ENCODE measurements at regions not wholly inside any gene's neighbourhood (a gene's known extent, or its start where the extent isn't known, plus 50 kb on each side); places are given as distances from the start of the nearest gene placed in this dataset.
A peak's percentile ranks its signal among the peaks of the same experiment; 100 is the strongest.

DNA sequence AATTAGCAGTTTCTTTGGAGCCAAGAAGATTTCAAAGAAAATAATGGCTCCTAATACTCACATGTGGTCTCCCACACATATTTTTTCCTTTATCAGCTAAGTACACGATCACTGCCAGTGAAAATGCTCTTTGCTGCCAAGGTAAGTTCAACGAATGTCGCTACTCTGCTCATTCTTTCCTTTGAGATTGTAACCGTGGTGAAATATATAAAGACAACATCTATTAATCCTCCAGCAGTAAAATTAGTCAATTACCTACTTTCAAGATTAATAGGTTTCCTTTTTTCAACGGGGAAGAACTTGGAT lies 672.2 kb downstream of the GATA3 start:
- DNase-seq: no peak

- DNase-seq: no peak
Observed at GRCh38 chr10:8731121-8732095, 676.9 kb downstream of the GATA3 start.

DNA sequence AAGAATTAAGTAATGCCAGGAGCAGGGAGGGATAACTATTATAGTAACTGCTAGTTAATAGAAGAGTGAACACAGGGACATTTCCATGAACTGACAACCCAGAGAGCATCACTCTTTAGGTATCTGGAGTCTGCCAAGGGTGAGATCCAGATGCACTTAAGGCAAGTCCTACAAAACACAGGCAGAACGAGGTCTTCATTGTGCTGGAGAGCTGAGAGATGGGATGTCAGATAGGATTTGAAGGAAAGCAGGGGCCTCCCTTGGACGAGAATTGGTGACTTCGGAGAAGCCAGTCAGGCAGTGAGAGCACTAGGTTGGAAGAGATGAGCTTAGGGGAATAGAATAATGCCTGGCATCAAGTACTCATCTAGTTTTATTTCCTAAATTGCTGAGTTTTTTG lies 684.5 kb downstream of the GATA3 start:
- DNase-seq: no peak

DNA sequence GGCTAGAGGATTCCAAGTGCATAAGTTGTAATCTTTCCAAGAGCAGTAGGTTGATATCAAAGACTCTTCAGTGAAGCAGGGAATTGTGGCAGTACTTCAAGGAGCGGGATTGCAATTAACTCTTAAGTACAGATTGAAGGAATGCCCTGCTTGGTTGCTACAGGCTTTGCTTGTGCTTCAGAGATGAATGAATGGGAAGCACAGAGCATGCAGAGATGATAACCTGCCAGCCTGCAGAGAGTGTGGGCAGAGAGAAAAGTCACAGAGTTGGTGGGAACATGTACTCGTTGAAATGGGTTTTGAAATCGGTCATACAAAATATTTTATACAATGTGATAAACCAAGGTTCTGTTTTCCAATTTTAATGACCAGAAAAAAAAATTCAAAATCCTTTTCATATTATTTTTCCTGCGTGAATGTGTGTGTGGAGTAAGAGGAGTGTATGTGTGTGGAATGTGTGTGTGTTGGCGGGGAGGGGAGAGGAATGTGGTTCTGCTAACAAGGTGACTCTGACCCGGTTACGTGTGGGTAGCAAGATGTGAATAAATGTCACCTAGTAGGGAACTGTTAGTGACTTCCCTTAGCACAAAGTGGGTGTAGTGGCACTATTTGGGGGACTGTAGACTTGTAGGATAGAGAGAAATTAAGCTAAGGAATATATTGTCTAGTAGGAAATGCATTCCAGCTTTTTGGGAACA lies 697.8 kb downstream of the GATA3 start:
- DNase-seq: no peak

- DNase-seq: no peak
Observed at GRCh38 chr10:8758029-8758428, 703.5 kb downstream of the GATA3 start.

DNA sequence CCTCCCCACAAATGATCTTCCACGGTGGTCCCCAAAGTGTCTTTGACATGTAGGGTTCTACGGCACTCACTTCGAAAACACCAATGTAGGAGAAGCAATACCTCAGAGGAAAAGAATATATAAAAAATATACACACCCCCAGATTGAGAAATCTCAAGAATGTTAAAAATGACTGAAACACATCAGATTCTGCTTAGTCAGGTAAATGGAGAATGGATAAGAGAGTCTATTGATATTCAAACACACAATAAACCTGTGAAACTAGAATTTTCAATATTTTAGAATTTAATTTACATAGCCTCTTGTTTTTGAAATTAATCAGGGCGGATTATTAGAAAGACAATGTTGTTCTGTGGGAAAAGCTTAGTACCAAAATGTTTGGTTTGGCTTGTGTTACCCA lies 712.4 kb downstream of the GATA3 start:
- DNase-seq: no peak

- no peak for DNase-seq
Observed at GRCh38 chr10:8767591-8767990, 713.1 kb downstream of the GATA3 start.

DNA sequence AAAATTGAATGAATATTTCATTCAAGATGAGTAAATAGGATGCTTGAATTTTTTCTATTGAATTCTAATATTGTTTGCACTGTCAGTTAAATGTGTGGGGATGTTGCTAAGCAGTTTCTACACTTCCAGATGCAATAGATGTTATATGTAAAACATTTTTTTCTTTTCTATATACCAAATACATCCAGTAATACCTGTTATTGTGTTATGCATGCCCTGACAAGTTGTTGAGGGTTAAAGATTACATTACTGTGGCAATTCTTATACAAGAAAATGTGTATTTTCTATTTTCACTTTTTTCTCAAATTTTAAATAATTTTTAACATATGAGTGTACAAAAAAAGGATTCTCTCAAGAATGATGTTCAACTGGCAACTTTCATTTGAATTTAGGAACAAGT lies 713.9 kb downstream of the GATA3 start:
- no peak for DNase-seq

GRCh38 chr10:8768852-8769251 lies 714.4 kb downstream of the GATA3 start:
- no peak for DNase-seq

GRCh38 chr10:8776926-8777622 lies 722.6 kb downstream of the GATA3 start:
- DNase-seq: no peak

GRCh38 chr10:8778713-8779112 lies 724.2 kb downstream of the GATA3 start:
- DNase-seq: no peak

DNA sequence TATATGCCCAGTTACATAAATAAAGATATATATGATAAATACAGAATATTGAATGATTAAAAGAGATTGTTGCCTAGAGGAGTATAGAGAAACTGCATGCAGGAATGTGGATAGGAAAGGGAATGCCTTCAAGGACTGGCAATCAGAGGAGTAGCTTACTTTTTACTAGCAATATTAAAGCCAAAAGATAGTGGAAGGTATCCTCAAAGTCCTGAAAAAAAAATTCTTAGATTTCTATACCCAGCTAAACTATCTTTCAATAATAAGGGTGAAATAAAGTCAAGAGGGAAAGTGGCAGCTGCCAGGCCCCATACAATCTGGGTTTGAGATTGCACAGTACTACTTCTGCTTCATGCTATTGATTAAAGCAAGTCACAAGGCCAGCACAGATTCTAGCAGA lies 733.2 kb downstream of the GATA3 start:
- no peak for DNase-seq

DNA sequence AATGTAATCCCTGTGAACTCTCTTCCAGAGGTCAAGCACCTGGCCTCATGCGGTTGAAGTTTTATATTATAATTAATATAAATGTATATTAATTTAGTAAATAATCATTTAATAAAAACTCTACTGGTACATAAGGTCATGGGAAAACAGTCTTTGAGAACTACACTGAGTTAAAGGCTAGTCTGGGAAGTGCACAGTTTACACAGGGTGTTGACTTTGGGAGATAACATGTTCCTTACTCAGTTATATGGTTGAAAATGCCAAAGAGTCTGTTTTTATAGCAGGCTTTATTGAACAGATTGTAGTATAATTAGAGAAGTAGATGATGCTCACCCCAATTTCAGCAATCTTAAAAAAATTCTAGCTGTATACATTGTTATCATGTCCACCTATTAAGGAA lies 735.9 kb downstream of the GATA3 start:
- no peak for DNase-seq

DNA sequence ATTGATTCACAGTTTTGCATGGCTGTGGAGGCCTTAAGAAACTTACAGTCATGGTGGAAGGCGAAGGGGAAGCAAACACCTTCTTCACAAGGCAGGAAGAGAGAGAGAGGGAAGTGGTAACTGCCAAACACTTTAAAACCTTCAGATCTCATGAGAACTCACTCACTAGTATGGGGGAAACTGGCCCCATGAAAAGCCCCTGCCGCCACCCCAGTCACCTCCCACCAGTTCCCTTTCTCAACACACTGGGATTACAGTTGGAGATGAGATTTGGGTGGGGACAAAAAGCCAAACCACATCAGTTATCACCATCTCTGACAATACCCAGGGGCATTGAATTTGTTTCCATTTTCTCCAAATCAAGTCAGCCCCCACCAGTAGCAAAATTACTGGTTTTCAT lies 740.4 kb downstream of the GATA3 start:
- no peak for DNase-seq

GRCh38 chr10:8800426-8800825 lies 745.9 kb downstream of the GATA3 start:
- DNase-seq: no peak

GRCh38 chr10:8803992-8804391 lies 749.5 kb downstream of the GATA3 start:
- DNase-seq: no peak

GRCh38 chr10:8810677-8811076 lies 756.2 kb downstream of the GATA3 start:
- no peak for DNase-seq

- no peak for DNase-seq
Observed at GRCh38 chr10:8811201-8811600, 756.7 kb downstream of the GATA3 start.

DNA sequence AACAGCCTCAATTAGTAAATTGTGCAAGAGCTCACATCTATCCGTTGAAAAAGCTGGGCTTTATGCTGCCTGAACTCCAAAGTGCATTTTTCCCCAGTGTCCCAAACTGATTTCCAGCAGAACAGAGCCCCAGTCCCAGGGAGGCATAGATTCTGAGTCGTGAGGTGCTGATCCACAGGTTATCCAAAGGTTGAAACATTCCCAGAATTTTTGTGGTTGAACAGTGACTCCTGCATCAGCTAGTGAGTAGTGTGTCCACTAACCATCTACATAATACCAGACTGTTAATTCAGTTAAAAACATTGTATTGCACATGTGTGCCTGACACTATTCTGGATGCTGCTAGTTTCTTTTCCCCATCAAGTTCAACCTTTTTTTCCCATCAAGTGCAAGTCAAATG lies 761.5 kb downstream of the GATA3 start:
- no peak for DNase-seq

DNA sequence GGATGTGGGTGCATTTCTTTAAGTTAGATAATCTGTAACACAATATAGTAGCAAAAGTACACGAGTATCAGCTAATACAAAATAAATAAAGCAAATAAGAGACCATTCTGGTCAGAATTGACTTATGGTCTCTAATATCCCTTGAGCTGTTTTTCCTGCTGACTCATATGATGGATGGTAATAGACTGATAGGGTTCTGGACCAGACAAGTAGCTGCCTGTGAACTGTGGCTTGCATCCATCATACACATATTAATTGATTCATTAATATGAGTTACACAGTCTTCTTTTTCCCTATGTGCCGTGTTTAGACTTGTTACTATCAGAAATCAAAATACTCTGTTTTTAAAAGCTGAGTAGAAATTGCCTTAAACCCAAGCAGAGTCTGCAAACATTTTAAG lies 762.8 kb downstream of the GATA3 start:
- no peak for DNase-seq

GRCh38 chr10:8825611-8826010 lies 771.1 kb downstream of the GATA3 start:
- DNase-seq: no peak

- DNase-seq: no peak
Observed at GRCh38 chr10:8829592-8829991, 775.1 kb downstream of the GATA3 start.

DNA sequence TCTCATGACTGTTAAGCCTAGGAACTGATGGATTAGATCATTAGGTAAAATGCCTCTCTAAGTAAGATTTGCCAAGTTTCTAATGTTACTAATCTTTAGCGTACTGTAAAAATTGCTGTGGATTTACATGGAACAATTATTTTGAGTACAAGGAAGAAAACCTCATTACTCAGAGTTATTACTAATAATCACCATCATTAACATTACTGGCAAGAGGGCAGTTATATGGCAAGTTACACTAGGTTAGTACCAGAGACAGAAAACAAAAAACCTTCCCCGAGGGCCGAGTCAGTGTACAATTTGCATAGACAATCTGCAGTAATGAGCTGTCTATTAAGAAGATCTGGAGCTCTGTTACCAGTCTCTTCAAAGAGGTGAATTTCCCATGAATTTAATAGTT lies 775.6 kb downstream of the GATA3 start:
- peak in 1 of 2 experiments; percentile 1 for DNase-seq

DNA sequence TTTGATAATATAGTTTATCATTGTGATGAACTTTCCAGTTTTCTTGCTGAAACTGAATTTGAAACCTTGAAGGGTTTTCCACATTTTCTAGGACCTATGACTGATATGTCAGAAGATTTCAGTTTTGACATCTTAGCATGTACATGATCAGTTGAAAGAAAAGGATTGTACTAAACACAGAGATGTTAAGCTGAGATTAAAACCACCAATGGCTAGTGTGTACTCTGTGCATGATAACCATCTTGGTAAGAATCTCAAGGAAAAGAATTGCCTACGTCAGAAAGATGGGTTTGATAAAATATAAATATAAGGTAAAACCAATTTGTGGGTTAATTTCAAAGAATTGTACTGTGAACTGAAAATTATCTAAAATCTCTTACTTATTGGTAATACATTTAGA lies 776.4 kb downstream of the GATA3 start:
- DNase-seq: no peak

All from NCI-H526 (cell line).